C4-2B (cell line): ENCODE measurements at regions not wholly inside any gene's neighbourhood (a gene's known extent, or its start where the extent isn't known, plus 50 kb on each side); places are given as distances from the start of the nearest gene placed in this dataset.

Source experiments
- CTCF ChIP-seq: fragments of 450-650 bp; conservative IDR thresholded peaks from 2 replicates; pipeline ENCODE4 v1.5.1; 2017; ENCODE audit warnings: mild to moderate bottlenecking
- ZFX ChIP-seq: fragments of 450-650 bp; IDR thresholded peaks from 2 replicates; pipeline ENCODE4 v1.6.1; 2017

- TF ChIP-seq CTCF, result no peak
- TF ChIP-seq ZFX, result no peak
These were observed 345.0 kb downstream of the CD83 start for GRCh38 chr6:14462566-14462965.
